ENCODE measurements at regions not wholly inside any gene's neighbourhood (a gene's known extent, or its start where the extent isn't known, plus 50 kb on each side); places are given as distances from the start of the nearest gene placed in this dataset.
"Not testable (repeated sequence)": the region's sequence is repeated elsewhere in the genome, so short reads cannot be mapped to it uniquely, and the experiment has no call there.

- DNase-seq: no peak
Measured at GRCh38 chr20:59466107-59466815, 138.1 kb upstream of the PHACTR3 start.

DNA sequence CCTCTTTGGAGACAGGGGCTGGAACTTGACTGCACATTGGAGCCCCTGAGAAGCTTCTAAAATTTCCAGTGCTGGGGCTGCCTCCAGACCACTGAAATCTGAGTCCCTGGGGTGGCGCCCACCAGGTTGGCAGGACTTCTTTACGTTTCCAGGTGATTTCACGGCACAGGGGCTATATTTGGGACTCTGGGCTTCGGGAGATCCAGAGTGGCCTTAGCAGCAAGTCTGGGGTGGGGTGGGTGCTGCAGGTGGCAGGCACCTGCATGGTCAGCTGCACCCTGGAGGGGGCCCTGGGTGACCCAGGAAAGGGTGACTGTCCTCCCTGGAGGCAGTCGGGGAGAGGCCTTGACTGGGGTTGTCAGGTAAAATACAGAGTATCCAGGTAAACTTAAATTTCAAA, 135.5 kb upstream of the PHACTR3 start:
- DNase-seq: no peak

DNA sequence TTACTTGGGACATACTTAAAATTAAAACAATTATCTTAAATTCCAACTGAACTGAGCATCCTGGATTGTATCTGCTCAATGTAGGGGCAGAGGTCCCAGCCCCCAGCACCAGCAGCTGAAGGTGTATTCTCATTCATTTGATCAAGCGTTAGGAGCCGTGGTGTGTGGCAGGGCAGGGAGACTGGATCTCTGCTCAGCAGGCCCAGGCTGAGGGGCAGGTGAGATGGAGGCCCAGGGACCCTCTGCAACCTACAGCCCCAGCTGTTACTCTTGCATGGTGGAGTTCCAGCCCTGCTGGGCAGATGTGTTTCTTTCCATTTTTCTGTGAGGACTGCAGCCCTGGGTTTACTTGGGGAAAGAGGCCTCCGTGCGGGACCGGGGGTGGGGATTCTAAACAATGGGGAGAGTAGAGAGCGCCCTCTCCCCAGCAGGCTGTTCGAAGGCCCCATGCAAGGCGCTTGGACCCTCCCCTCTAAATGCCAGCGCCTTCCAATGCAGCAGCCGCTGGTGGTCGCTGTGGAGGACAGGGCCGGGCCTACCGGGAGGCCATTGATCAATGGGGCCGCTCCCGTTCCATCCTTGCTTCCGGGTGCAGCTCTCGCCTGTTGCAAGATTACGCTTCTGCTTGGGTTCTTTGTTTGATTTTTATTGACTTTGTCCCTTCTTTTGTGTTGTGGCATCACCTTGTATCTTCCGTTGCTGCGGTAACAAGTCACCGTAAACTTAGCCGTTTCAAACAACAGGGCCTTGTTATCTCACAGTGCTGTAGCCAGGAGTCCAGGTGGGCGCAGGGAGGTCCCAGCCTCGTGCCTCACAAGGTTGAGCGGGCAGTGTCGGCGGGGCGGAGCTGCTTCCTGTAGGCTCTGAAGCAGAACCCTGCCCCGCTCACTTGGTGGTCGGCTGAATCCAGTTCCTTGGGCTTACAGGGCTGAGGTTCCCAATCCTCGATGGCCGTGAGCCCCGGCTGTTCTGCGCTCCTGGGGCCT, 134.8 kb upstream of the PHACTR3 start:
- DNase-seq: no peak

DNA sequence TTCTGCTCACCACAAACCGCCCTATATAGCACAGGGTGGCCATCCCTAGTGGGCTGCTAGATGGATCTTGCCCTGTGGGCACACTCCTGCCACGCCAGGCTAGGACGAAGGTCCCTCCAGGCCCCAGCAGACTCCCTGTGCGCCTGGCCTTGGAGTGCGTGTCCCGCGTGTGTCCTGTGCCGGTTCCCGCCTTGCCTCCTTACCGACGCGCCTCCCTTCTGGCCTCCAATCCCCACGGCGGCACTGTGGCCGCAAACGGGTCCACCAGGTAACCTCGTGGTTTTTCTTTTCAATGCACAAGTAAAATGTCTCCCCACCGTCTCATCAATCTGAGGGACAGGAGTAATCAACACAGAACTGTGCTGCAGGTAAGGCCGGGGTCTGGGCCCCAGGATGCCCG, 133.8 kb upstream of the PHACTR3 start:
- DNase-seq: no peak

DNA sequence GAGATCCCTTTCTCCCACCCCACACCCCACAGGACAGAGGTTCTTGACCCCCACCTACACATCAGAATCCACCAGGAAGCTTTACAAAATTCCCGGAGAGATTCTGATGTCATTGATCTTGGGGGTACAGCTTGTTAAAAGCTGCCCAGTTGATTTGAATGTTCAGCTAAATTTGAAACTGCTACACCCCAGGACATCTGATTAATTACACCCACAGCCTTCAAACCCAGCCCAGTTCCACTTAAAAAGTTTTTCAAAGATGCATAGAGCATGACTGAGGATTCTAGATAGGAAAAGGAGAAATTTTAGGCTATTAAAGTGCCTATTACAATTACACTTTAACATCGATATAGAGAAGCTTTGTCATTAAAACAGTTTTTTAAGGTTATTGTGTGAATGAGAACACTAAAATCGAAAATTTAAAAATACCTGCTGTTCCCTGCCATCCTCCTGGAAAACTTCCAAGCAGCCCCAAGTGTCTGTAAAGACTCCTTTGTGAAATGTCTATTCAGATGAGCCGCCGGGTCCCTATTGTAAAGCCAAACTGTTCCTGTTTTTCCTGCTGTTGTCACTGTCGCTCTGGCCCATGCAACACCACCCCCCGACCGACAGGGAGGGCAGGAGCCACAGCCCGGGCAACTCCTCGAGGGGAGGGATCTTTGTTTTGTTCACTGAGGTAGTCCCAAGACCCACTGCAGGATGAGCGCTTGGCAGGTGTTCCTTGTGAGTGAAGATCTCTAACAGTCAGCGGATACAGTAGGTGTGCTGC, 132.5 kb upstream of the PHACTR3 start:
- no peak for DNase-seq

DNA sequence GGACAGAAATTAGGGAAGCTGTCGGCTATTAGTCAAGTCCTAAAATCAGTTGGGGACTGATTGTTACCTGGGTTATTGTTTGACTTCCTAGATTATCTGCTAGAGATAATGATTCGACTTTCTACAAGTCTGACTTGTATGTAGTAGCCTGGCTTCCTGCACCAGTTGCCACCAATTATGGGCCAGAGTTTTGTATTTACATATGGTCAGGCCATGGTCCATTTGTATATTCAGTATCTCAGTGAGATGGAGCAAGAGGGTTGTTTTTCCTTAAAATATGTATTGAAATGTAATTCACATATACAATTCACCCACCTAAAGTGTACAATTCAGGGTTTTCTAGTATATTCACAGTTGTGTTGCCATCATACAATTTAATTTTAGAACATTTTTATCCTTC, 130.6 kb upstream of the PHACTR3 start:
- DNase-seq: no peak

- DNase-seq: no peak
Measured at GRCh38 chr20:59481067-59481466, 123.3 kb upstream of the PHACTR3 start.

- no peak for DNase-seq
Measured at GRCh38 chr20:59481477-59482018, 122.8 kb upstream of the PHACTR3 start.

GRCh38 chr20:59482351-59483187, 121.8 kb upstream of the PHACTR3 start:
- no peak for DNase-seq

- DNase-seq: no peak
Measured at GRCh38 chr20:59483481-59483880, 120.9 kb upstream of the PHACTR3 start.

DNA sequence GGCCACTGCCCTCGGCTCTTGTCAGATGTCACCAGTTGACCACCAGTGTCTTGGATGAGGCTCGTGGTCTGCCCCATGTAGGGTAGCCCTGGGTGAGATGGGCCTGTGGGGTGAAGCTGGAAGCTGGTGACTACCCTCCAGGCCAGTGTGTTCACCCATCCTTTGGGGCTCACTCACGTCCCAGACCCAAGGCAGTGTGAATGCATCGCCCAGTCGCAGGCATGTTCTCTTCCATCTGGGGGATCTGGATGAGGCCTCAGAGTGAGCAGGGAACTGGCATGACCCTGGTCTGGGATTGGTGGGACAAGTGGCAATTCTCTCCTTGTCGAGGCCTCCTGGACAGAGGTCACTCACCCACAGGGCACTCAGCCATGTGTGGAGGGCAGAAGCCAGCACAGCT, 120.1 kb upstream of the PHACTR3 start:
- DNase-seq: no peak

DNA sequence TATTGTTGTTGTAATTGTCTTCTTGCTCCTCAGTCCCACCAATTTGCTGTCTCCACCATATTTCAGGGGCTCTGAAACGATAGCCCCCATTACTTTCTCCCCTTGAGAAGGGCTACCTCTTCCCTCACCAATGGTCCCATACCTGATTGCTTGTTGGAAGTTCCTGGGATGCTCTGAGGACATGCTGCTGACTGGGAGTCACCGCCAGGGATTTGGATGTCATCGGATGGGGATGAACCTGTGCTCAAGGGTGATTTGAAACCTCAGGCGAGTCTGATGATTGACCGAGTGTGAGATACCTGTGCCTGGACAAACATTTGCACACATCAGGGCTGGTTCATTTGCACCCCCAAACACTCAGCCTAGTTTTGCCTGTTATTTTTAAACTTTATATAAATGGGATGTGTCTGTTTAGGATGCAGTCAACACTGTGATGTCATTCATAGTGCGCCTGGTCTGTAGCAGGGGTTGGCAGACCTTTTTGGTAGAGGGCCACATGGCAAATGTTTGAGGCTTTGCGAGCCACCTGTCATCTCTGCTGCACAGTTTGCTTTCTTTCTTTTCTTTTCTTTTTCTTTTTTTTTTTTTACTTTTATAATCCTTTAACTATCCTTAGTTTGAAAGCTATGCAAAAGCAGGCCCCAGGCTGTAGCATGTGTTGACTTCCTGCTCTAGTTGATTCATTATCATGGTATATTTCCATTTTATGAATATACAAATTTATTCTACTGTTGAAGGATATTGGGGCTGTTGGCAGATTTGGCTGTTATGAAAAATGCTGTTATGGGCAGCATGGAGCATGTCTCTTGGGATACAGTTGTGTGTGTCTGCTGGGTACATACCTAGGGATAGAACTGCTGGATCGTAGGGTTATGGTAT, 118.5 kb upstream of the PHACTR3 start:
- DNase-seq: no peak

GRCh38 chr20:59488459-59488858, 115.9 kb upstream of the PHACTR3 start:
- not testable (repeated sequence) for DNase-seq

DNA sequence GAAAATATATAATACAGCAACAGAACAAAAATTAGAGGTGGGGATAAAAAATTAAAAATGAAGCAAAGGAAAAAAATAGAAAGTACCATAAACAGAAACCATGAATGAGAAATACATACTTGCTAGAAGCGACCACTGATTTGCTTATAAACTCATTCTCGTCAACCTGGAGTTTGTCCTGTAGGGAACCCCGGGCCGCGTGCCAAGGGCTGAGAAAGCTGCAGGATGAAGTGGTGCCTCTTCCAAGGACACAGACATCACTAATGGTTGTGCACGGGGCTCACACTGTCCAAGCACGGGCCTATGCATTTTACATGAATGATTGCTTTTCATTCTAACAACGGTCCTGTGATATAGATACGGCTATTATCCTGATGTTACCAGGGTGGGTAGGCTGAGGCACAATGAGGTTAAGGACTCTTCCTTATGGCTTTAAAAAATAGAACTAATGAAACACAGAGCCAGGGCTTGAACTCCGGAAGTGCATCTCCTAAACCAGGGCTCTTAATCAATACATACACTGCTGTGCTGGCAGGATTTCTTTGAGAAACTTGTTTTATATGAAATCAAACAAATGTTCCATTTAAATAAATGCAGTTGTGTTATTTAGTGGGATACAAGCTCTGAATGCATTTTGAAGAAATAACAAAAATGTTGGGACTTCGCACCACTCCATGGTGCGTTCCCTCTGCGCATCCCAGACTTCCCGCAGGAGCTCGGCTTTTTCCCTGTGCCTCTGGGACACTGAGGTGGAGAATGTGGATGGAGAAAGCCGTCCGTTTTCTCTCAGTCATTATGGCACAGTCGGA, 113.9 kb upstream of the PHACTR3 start:
- DNase-seq: not testable (repeated sequence)

DNA sequence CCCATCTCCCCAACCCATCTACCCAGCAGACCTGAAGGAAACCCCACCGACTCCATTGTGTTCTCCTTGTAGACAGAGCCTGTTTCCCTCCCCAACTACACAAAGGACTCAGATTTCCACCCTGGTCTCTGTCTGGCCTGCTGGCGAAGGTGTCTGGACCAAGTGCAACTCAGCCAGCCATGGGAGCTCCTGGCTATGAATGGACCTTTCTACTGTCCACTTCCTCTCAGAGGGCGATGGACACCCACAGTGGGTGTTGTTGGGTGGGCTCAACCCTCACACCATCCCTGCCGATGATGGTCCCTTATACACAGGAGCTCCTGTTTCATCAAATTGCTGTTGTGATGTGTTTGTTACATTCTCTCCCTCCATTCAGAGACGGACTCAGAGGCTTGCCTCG, 112.5 kb upstream of the PHACTR3 start:
- DNase-seq: no peak

DNA sequence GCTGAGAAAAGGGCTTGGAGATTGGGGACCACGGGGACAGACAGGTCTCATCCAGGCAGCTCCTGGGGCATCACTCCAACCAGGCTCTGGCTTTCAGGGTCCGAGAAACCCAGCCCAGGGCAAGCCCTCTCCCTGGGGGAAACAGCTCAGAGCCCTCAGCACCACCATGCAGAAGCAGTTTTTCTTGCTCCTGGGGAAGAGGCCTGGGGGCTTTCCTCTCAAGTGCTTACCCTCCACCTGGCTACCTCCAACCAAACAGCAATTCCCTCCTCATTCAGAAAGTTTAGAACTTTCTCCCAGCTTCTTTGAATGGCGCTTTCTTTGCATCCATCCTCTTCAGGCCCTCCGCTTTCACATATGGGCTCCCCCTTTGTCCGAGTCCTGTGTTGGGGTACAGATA, 110.4 kb upstream of the PHACTR3 start:
- DNase-seq: no peak

- DNase-seq: no peak
Measured at GRCh38 chr20:59495166-59495565, 109.2 kb upstream of the PHACTR3 start.

GRCh38 chr20:59495894-59496510, 108.3 kb upstream of the PHACTR3 start:
- peak; percentile 78 for DNase-seq

- no peak for DNase-seq
Measured at GRCh38 chr20:59498291-59498690, 106.0 kb upstream of the PHACTR3 start.

DNA sequence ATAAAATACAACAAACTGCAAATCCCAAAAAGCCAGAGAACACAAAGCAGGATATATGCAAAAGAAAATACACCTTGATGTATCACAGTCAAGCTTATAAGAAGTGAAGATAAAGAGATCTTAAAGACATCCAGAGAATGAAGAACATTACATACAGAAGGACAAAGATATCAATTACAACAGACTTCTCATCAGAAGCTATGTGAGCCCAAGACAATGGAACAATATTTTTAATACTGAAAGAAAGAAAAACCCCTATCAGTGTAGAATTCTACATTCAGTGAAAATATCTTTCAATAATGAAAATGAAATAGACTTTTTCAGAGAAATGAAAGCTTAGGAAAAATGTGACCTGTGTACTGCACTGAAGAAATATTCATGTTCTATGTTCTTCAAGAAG, 104.5 kb upstream of the PHACTR3 start:
- DNase-seq: no peak
